GM19455 (cell line): ENCODE measurements at regions not wholly inside any gene's neighbourhood (a gene's known extent, or its start where the extent isn't known, plus 50 kb on each side); places are given as distances from the start of the nearest gene placed in this dataset.
"Not testable (repeated sequence)": the region's sequence is repeated elsewhere in the genome, so short reads cannot be mapped to it uniquely, and the experiment has no call there.

Experiments used
- ATAC-seq: cut with Tn5 transposase; IDR thresholded peaks from one replicate; pipeline ENCODE4 v1.9.1; 2021; ENCODE audit not compliant: unreplicated experiment

GRCh38 chr3:5348229-5348902 lies 160.9 kb downstream of the EDEM1 start:
- ATAC-seq, result no peak

- ATAC-seq, result no peak
Measured at GRCh38 chr3:5349343-5349742, 161.8 kb downstream of the EDEM1 start.

GRCh38 chr3:5357089-5357488 lies 169.6 kb downstream of the EDEM1 start:
- ATAC-seq, result no peak

GRCh38 chr3:5358911-5359310 lies 171.4 kb downstream of the EDEM1 start:
- ATAC-seq, result no peak

- no peak for ATAC-seq
Measured at GRCh38 chr3:5360453-5360852, 172.9 kb downstream of the EDEM1 start.

- ATAC-seq, result no peak
Measured at GRCh38 chr3:5366746-5367145, 179.2 kb downstream of the EDEM1 start.

- not testable (repeated sequence) for ATAC-seq
Measured at GRCh38 chr3:5371555-5371954, 184.0 kb downstream of the EDEM1 start.

GRCh38 chr3:5376761-5377160 lies 189.3 kb downstream of the EDEM1 start:
- no peak for ATAC-seq

GRCh38 chr3:5379266-5379665 lies 191.8 kb downstream of the EDEM1 start:
- ATAC-seq, result not testable (repeated sequence)

GRCh38 chr3:5383486-5384263 lies 196.2 kb downstream of the EDEM1 start:
- not testable (repeated sequence) for ATAC-seq

- no peak for ATAC-seq
Measured at GRCh38 chr3:5384557-5385236, 197.2 kb downstream of the EDEM1 start.

- ATAC-seq, result no peak
Measured at GRCh38 chr3:5388091-5388490, 200.6 kb downstream of the EDEM1 start.

- ATAC-seq, result no peak
Measured at GRCh38 chr3:5389057-5389456, 201.6 kb downstream of the EDEM1 start.

GRCh38 chr3:5390221-5390620 lies 202.7 kb downstream of the EDEM1 start:
- ATAC-seq, result no peak

GRCh38 chr3:5390936-5391625 lies 203.6 kb downstream of the EDEM1 start:
- no peak for ATAC-seq

GRCh38 chr3:5401002-5401401 lies 213.5 kb downstream of the EDEM1 start:
- ATAC-seq, result no peak

GRCh38 chr3:5404718-5405117 lies 217.2 kb downstream of the EDEM1 start:
- ATAC-seq, result no peak

- no peak for ATAC-seq
Measured at GRCh38 chr3:5411786-5412185, 224.3 kb downstream of the EDEM1 start.

GRCh38 chr3:5423076-5423475 lies 235.6 kb downstream of the EDEM1 start:
- no peak for ATAC-seq

GRCh38 chr3:5423523-5423922 lies 236.0 kb downstream of the EDEM1 start:
- no peak for ATAC-seq

- ATAC-seq, result no peak
Measured at GRCh38 chr3:5425371-5425770, 237.9 kb downstream of the EDEM1 start.
